Left forelimb (tissue), 1 donor: ENCODE measurements at regions not wholly inside any gene's neighbourhood (a gene's known extent, or its start where the extent isn't known, plus 50 kb on each side); places are given as distances from the start of the nearest gene placed in this dataset.

ENCODE experiments used
- DNase-seq: peaks from one replicate; pipeline ENCODE4 v3.0.0-alpha.2; 2018; ENCODE audit warnings: low spot score

GRCh38 chr3:72303926-72304325, 519.0 kb upstream of the PROK2 start:
- DNase-seq: no peak

- DNase-seq: no peak
These were observed 516.8 kb upstream of the PROK2 start for GRCh38 chr3:72301779-72302178.

GRCh38 chr3:72300621-72301020, 515.7 kb upstream of the PROK2 start:
- DNase-seq: no peak

- DNase-seq: no peak
These were observed 514.9 kb upstream of the PROK2 start for GRCh38 chr3:72299823-72300222.

GRCh38 chr3:72299321-72299802, 514.4 kb upstream of the PROK2 start:
- no peak for DNase-seq

- DNase-seq: no peak
These were observed 513.5 kb upstream of the PROK2 start for GRCh38 chr3:72298201-72299152.

GRCh38 chr3:72297481-72297880, 512.5 kb upstream of the PROK2 start:
- DNase-seq: no peak

- no peak for DNase-seq
These were observed 511.6 kb upstream of the PROK2 start for GRCh38 chr3:72296477-72297111.

GRCh38 chr3:72295962-72296450, 511.1 kb upstream of the PROK2 start:
- DNase-seq: no peak

- no peak for DNase-seq
These were observed 510.5 kb upstream of the PROK2 start for GRCh38 chr3:72295276-72295961.

GRCh38 chr3:72290859-72291638, 506.1 kb upstream of the PROK2 start:
- DNase-seq: no peak

GRCh38 chr3:72289692-72290071, 504.7 kb upstream of the PROK2 start:
- no peak for DNase-seq

GRCh38 chr3:72288955-72289691, 504.2 kb upstream of the PROK2 start:
- peak; percentile 73 for DNase-seq

GRCh38 chr3:72287956-72288355, 503.0 kb upstream of the PROK2 start:
- DNase-seq: no peak

GRCh38 chr3:72285502-72285901, 500.6 kb upstream of the PROK2 start:
- no peak for DNase-seq

- DNase-seq: no peak
These were observed 499.5 kb upstream of the PROK2 start for GRCh38 chr3:72284471-72284870.

- no peak for DNase-seq
These were observed 498.0 kb upstream of the PROK2 start for GRCh38 chr3:72282918-72283317.

- no peak for DNase-seq
These were observed 496.6 kb upstream of the PROK2 start for GRCh38 chr3:72281551-72281950.

- DNase-seq: no peak
These were observed 495.9 kb upstream of the PROK2 start for GRCh38 chr3:72280876-72281275.

GRCh38 chr3:72279631-72280041, 494.7 kb upstream of the PROK2 start:
- DNase-seq: no peak

- no peak for DNase-seq
These were observed 494.2 kb upstream of the PROK2 start for GRCh38 chr3:72279068-72279604.
